DMS79 treated with DMSO at 0.1 percent for 48 hours (cell line): ENCODE measurements at regions not wholly inside any gene's neighbourhood (a gene's known extent, or its start where the extent isn't known, plus 50 kb on each side); places are given as distances from the start of the nearest gene placed in this dataset.

Source experiments
- DNase-seq: peaks from one replicate; lab custom pipeline; 2025; lab: John Stamatoyannopoulos, UW

GRCh38 chr10:43972976-43973647 lies 324.4 kb upstream of the ZNF32 start:
- DNase-seq = no peak

GRCh38 chr10:43971981-43972380 lies 323.3 kb upstream of the ZNF32 start:
- no peak for DNase-seq

GRCh38 chr10:43971306-43971705 lies 322.6 kb upstream of the ZNF32 start:
- no peak for DNase-seq

- DNase-seq = no peak
Observed at GRCh38 chr10:43970717-43971116, 322.0 kb upstream of the ZNF32 start.

GRCh38 chr10:43970018-43970698 lies 321.5 kb upstream of the ZNF32 start:
- DNase-seq = no peak

- DNase-seq = no peak
Observed at GRCh38 chr10:43969506-43969905, 320.8 kb upstream of the ZNF32 start.

GRCh38 chr10:43968961-43969360 lies 320.3 kb upstream of the ZNF32 start:
- no peak for DNase-seq

- DNase-seq = no peak
Observed at GRCh38 chr10:43968076-43968475, 319.4 kb upstream of the ZNF32 start.

- no peak for DNase-seq
Observed at GRCh38 chr10:43966571-43966965, 317.9 kb upstream of the ZNF32 start.

GRCh38 chr10:43965918-43966570 lies 317.4 kb upstream of the ZNF32 start:
- DNase-seq = no peak

GRCh38 chr10:43965033-43965917 lies 316.6 kb upstream of the ZNF32 start:
- DNase-seq = no peak

- no peak for DNase-seq
Observed at GRCh38 chr10:43964486-43964885, 315.8 kb upstream of the ZNF32 start.

- no peak for DNase-seq
Observed at GRCh38 chr10:43963793-43964425, 315.2 kb upstream of the ZNF32 start.

- DNase-seq = no peak
Observed at GRCh38 chr10:43963379-43963778, 314.7 kb upstream of the ZNF32 start.

GRCh38 chr10:43962346-43963191 lies 313.9 kb upstream of the ZNF32 start:
- no peak for DNase-seq

GRCh38 chr10:43961523-43962345 lies 313.1 kb upstream of the ZNF32 start:
- DNase-seq = no peak

GRCh38 chr10:43960981-43961380 lies 312.3 kb upstream of the ZNF32 start:
- DNase-seq = no peak

- DNase-seq = no peak
Observed at GRCh38 chr10:43960477-43960876, 311.8 kb upstream of the ZNF32 start.

- no peak for DNase-seq
Observed at GRCh38 chr10:43960135-43960415, 311.4 kb upstream of the ZNF32 start.
